Ecto neural progenitor cell (in vitro differentiated cells): ENCODE measurements at regions not wholly inside any gene's neighbourhood (a gene's known extent, or its start where the extent isn't known, plus 50 kb on each side); places are given as distances from the start of the nearest gene placed in this dataset.

ENCODE experiments used
- DNase-seq: peaks from one replicate; pipeline ENCODE4 v3.0.0-alpha.2; 2018; ENCODE audit warnings: low spot score

DNA sequence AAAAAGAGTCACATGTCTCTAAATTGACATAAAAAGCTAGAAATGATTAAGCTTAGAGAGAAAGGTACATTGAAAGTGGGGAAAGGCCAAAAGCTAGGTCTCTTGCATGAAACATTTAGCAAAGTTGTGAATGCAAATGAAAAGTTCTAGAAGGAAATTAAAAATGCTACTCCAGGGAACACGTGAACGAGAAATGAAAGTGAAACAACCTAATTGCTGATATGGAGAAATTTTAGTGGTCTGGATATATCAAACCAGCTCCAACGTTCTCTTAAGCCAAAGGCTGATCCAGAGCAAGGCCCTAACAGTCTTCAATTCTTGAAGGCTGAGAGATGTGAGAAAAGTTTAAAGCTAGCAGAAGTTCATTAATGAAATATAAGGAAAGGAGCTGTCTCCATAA is 419.8 kb downstream of the SLITRK6 start:
- no peak for DNase-seq

GRCh38 chr13:85377783-85378182 is 421.4 kb downstream of the SLITRK6 start:
- DNase-seq, result no peak

DNA sequence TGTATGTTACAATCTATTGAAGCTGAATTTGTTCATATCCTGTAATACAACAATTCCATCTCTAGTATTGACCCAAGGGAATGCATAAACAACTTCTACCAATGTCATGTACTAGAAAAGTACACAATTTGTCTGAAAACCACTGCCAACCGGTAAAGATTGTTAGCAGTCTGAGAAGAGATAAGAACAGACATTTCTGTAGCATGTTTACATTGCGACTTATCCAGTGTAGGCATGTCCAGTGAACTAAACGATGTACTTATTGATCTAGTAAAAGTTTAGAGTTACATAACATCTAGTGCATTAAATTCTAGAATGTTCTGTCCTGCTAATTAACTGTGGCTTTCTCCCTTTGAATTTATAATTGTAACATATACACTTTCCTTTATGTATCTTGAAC is 425.9 kb downstream of the SLITRK6 start:
- no peak for DNase-seq

DNA sequence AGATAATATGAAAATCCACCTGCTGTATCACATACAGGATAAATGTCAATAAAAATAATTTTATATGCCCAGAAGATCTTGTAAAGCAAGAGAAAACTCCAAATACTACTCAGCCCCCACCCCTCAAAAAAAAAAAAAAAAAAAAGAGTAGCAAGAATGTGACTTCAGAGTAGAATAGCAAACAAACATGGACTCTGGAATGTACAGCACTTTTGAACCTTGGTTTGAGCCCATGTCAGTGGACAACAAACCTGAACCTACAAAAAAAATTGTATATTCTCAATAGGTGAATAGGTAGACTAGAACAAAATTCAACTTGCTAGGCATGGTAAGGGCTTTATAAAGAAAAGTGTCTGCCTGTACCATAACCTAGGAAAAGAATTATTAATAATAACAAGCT is 428.0 kb downstream of the SLITRK6 start:
- no peak for DNase-seq

DNA sequence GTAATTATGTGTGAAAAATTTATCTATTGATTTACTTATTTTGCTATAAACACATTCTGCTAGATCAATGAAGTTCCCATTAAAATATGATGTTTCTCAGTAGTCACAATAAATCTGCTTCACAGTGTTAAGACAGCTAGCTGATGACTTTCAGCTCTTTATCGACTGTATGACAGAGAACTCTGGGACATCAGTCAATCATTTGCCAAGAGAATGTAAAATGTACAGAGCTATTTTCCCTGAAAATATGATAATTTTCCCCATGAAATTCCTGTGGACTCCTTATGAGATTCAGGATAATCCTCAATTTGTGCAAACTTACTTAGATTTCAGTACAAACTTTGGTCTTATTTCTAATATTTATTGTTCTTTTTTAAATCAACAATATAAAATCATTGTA is 430.5 kb downstream of the SLITRK6 start:
- no peak for DNase-seq

DNA sequence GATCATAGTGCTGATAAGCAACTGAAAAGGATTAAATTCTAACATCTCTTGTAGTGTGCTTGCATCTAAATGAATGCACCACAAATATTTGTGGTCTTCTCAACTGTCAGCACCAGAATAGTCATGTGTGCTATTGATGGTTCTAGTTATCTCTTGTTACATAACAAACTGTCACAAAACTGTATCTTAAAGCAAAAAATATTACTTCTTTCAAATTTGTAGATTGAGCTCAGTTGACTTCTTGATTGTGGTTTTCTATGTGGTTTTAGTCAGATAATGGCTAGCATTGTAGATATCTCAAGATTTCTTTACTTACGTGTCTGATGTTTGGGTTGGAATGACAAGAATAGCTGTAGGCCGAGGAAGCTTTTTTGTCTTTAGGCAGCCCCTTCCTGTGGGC is 431.3 kb downstream of the SLITRK6 start:
- no peak for DNase-seq

GRCh38 chr13:85366759-85367417 is 432.3 kb downstream of the SLITRK6 start:
- no peak for DNase-seq

GRCh38 chr13:85363504-85363903 is 435.7 kb downstream of the SLITRK6 start:
- DNase-seq, result no peak

DNA sequence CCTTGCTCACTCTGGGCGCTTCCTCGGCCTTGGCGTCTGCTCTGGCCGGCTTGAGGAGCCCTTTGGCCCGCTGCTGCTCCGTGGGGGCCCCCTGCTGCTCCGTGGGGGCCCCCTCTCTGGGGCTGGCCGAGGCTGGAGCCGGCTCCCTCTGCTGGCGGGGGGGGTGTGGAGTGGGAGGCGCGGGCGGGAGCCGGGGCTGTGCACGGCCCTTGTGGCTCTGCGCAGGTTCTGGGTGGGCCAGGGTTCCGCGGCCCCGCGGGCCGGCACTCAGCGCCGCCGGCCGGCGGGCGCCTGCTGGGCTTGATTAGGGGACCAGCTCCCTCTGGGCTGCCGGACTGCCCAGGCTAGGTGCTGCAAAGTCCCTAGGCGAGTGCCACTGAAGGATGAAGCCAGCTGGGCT is 436.2 kb downstream of the SLITRK6 start:
- no peak for DNase-seq

DNA sequence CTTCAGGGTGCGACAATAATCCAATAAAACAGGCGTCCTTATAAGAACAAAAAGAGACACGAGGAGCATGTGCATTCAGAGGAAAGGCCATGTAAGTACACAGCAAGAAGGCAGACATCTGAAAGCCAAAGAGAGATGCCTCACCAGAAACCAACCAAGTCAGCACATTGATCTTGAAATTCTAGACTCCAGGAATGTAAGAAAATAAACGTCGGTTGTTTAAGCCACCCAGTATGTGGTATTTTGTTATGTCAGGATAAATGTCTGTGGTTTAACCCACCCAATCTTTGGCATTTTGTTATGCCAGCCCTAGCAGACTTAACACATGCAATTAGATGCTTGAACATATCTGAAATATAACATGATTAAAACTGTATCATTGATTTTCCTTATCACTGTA is 452.0 kb downstream of the SLITRK6 start:
- no peak for DNase-seq

GRCh38 chr13:85334187-85334586 is 465.0 kb downstream of the SLITRK6 start:
- DNase-seq, result no peak

- no peak for DNase-seq
These were observed 465.7 kb downstream of the SLITRK6 start for GRCh38 chr13:85333506-85334020.

GRCh38 chr13:85332615-85333014 is 466.6 kb downstream of the SLITRK6 start:
- no peak for DNase-seq

GRCh38 chr13:85321734-85322133 is 477.5 kb downstream of the SLITRK6 start:
- DNase-seq, result no peak

- DNase-seq, result no peak
These were observed 481.4 kb downstream of the SLITRK6 start for GRCh38 chr13:85317781-85318180.

DNA sequence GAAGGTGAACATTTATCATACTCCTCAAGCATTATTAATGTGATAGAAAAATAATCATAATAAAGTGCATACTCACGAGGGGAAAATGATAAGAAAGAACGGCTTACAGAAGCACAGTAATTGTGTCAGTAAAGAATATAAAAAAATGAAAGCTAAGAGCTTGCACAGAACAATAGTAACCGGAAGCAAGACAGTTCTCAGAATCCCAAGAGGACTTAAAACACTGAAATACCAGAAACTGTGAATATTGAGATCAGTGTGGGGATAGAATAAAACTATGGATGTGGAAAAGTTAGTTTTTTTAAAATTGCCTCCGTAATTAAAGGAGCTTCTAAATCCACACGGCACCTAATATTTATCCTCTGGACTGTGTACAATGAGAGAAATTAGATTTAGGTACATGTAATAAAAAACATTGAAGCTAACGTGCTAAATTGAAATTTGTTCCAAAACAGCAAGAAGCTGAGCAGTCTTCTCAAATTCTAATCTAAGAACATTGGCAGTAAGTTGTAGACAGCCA is 482.7 kb downstream of the SLITRK6 start:
- no peak for DNase-seq

DNA sequence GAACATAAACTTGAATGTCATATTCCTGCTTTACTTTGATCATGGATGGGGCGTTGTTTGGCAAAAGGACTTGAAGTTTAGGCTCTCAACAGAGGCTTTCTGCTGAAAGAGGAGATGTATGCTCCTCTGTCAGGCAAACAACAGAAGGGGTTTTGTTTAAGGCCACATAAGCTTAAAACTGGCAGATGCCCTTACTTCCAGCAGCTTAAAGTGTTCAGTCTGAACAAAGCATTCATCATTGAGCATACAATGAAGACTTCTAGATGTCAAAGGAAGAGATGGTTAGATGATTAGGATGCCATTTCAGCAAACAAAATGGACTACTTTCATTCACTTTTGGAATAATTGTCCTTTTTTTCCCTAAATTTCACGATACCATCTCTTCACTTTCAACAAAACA is 484.5 kb downstream of the SLITRK6 start:
- DNase-seq, result no peak

GRCh38 chr13:85313761-85314503 is 485.3 kb downstream of the SLITRK6 start:
- no peak for DNase-seq

- DNase-seq, result no peak
These were observed 487.1 kb downstream of the SLITRK6 start for GRCh38 chr13:85312071-85312470.

DNA sequence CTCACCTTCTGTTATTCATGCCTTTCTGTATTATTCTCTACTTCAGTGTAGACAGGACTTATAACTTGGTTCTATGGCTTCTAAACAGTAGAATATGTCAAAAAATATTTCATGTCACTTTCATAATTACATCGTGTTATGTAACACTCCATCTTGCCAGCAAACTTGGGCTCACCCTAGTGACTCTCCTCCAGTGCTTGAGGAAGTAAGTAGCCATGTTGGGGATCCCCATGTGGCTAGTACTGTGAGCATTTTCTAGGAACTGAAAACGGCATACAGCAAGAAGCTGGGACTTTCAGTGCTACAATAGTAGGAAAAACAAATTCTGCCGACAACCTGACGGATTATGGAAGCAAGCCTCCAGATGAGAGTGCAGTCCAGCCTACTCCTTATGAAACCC is 495.6 kb downstream of the SLITRK6 start:
- DNase-seq, result no peak

DNA sequence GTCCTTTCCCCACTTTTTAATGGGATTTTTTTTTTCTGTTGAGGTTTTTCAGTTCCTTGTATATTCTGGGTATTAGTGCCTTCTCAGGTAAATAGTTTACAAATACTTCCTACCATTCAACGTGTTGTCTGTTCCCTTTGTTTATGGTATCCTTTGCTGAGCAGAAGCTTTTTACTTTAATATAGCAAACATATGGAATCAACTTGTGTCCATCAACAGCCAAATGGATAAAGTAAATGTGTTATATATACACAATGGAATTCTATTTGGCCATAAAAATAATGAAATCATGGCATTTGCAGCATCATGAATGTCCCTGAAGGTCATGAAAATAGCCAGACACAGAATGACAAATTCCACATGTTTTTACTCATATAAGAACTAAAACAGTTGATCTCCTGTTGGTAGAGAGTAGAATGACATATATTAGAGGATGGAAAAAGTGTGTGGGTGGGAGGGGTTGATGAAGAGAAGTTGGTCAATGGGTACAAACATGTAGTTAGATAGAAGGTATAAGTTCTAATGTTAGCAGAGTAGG is 500.8 kb downstream of the SLITRK6 start:
- DNase-seq, result no peak

DNA sequence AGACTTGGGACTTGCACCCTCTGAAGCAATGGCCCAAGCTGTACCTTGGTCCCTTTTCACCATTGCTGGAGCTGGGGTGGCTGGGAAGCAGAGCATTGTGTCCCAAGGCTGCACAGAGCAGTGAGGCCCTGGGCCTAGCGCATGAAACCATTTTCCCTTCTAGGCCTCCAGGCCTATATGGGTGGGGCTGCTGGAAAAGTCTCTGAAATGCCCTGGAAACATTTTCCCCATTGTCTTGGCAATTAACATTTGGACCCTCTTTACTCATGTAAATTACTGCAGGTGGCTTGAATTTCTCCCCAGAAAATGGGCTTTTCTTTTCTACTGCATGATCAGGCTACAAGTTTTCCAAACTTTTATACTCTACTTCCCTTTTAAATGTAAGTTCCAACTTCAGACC is 510.5 kb downstream of the SLITRK6 start:
- no peak for DNase-seq

DNA sequence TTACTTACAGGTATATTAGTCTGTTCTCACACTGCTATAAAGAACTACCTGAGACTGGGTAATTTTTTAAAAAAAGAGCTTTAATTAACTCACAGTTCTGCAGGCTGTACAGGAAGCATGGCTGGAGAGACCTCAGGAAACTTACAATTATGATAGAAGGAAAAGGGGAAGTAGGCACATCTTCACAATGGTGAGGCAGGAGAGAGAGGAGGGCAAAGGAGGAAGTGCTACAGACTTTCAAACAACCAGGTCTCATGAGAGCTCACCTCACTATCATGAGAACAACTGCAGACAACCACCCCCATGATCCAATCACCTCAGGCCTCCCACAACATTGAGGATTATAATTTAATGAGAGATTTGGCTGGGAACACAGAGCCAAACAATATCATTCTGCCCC is 511.7 kb downstream of the SLITRK6 start:
- DNase-seq, result no peak
